ENCODE measurements at regions not wholly inside any gene's neighbourhood (a gene's known extent, or its start where the extent isn't known, plus 50 kb on each side); places are given as distances from the start of the nearest gene placed in this dataset.

GRCh38 chr4:10960389-10960788 lies 275.8 kb upstream of the CLNK start:
- no peak overlapping the region for H3K4me3 ChIP-seq (ENCODE audit: low read depth, low read length)
- no peak for TF ChIP-seq CTCF (conservative IDR thresholded peaks at IDR 0.05; ENCODE audit: low read depth, low read length)
- no peak for DNase-seq (ENCODE audit: low read depth)

GRCh38 chr4:10959586-10959985 lies 275.0 kb upstream of the CLNK start:
- no peak for TF ChIP-seq CTCF (conservative IDR thresholded peaks at IDR 0.05; ENCODE audit: low read depth, low read length)
- peak; percentile 22 for DNase-seq (ENCODE audit: low read depth)
- H3K4me3 ChIP-seq (ENCODE audit: low read depth, low read length): no peak overlapping the region

- no peak for DNase-seq (ENCODE audit: low read depth)
- TF ChIP-seq CTCF (conservative IDR thresholded peaks at IDR 0.05; ENCODE audit: low read depth, low read length): no peak
Observed at GRCh38 chr4:10958226-10958856, 273.8 kb upstream of the CLNK start.

GRCh38 chr4:10951306-10951705 lies 266.7 kb upstream of the CLNK start:
- no peak overlapping the region for H3K4me3 ChIP-seq (ENCODE audit: low read depth, low read length)
- DNase-seq (ENCODE audit: low read depth): peak; percentile 4
- TF ChIP-seq CTCF (conservative IDR thresholded peaks at IDR 0.05; ENCODE audit: low read depth, low read length): no peak

More at GRCh38 chr4:10958226-10958856, 273.8 kb upstream of the CLNK start:
- no peak overlapping the region for H3K4me3 ChIP-seq (ENCODE audit: low read depth, low read length)

GRCh38 chr4:10949039-10949733 lies 264.6 kb upstream of the CLNK start:
- no peak for DNase-seq (ENCODE audit: low read depth)
- H3K4me3 ChIP-seq (ENCODE audit: low read depth, low read length): no peak overlapping the region
- no peak for TF ChIP-seq CTCF (conservative IDR thresholded peaks at IDR 0.05; ENCODE audit: low read depth, low read length)

GRCh38 chr4:10947898-10948297 lies 263.3 kb upstream of the CLNK start:
- no peak for DNase-seq (ENCODE audit: low read depth)
- H3K4me3 ChIP-seq (ENCODE audit: low read depth, low read length): no peak overlapping the region
- TF ChIP-seq CTCF (conservative IDR thresholded peaks at IDR 0.05; ENCODE audit: low read depth, low read length): no peak

- DNase-seq (ENCODE audit: low read depth): no peak
- H3K4me3 ChIP-seq (ENCODE audit: low read depth, low read length): no peak overlapping the region
- TF ChIP-seq CTCF (conservative IDR thresholded peaks at IDR 0.05; ENCODE audit: low read depth, low read length): no peak
Observed at GRCh38 chr4:10944321-10944720, 259.8 kb upstream of the CLNK start.

Measured in choroid plexus epithelial cell (primary cell).